Astrocyte of the spinal cord (primary cell): ENCODE measurements at regions not wholly inside any gene's neighbourhood (a gene's known extent, or its start where the extent isn't known, plus 50 kb on each side); places are given as distances from the start of the nearest gene placed in this dataset.

Source experiments
- DNase-seq: peaks from one replicate; pipeline ENCODE4 v3.0.0; 2011; ENCODE audit warnings: low read depth, low spot score
- H3K4me3 ChIP-seq: 2 replicates; pipeline ENCODE4 v1.5.1; 2011; ENCODE audit warnings: low read depth, mild to moderate bottlenecking, low read length, moderate library complexity
- in situ Hi-C: cut with HindIII; loops from 2 replicates; pipeline ENCODE4 v1.10.0; 2017; ENCODE audit warnings: low sequenced_read_pairs
- TF ChIP-seq, protein P1 (sequence below): IDR thresholded peaks from 2 replicates; pipeline ENCODE4 v1.5.1; 2012; ENCODE audit warnings: low read depth, mild to moderate bottlenecking, low read length, inconsistent platforms

DNA sequence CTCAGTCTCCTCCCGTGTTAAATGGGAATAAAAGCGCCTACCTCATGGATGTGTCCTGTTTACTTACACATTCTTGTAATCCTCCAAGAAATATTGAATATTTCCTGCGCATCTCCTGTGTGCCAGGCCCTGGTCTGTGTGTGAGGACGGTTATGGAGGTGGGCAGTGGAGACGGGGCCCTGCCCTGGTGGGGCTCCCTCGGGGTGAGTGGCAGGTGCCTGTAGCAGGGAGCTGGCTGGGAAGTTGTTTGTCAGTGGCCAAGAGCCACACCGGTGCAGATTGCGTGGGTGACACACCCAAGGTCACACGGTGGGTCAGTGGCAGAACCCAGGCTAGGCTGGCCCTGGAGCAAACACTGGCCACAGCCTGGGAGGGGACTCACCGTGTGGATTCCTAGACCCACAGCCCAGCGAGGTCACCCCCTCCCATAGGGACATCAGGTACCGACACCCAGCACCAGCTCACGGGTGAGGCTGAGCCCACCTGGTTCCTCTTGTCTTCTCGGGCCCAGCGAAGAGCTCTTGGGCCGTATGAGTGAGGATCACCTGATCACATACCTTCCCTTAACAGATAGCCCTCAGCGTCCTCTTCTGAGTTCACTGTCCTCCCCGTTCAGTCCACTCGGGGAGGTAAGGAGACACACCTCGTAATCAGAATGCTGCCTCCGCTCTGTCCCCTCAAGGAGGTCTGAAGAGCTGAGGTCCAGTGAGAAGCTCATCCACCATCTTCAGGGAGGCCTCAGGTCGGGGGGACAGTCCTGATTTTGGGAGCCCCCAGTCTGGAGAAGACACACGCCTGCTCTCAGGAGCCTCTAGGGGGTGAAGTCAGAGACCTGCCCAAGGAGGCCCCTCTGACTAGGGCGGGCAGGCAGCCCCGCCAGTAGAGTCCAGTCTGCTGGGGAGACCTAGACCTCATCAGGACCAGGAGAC lies 349.6 kb downstream of the MATN1 start:
- in situ Hi-C loops: no loop called here
- TF ChIP-seq, protein P1, sequence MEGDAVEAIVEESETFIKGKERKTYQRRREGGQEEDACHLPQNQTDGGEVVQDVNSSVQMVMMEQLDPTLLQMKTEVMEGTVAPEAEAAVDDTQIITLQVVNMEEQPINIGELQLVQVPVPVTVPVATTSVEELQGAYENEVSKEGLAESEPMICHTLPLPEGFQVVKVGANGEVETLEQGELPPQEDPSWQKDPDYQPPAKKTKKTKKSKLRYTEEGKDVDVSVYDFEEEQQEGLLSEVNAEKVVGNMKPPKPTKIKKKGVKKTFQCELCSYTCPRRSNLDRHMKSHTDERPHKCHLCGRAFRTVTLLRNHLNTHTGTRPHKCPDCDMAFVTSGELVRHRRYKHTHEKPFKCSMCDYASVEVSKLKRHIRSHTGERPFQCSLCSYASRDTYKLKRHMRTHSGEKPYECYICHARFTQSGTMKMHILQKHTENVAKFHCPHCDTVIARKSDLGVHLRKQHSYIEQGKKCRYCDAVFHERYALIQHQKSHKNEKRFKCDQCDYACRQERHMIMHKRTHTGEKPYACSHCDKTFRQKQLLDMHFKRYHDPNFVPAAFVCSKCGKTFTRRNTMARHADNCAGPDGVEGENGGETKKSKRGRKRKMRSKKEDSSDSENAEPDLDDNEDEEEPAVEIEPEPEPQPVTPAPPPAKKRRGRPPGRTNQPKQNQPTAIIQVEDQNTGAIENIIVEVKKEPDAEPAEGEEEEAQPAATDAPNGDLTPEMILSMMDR: no peak

DNA sequence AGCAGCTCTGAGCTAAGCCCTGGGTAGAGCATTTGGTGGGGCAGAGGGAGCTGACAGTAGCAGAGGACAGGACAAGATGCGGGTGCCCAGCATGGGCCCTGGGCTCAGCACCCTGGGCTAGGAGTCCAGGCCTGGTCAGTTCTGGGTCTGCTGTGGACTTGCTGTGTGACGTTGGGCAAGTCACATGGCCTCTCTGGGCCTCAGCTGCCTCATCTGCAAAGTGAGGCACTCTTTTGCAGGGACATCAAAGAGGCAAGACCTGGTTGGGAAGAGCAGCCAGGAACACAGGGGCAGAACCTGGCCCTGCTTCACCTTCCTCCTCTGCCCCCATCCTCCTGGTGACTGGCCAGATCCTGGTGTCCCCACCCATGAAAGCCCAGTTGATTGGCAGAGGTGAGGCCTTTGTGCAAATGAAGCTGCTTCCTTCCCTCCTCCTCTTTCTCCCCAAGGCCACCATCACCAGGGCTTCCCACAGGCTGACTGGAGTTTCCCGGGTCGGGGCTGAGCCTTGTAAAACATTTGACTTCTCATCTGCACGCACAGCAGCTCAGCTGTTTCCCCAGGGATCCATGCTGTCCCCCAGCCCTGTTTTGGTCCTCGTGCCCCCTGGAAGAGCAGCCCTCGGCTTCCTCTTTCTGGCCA lies 350.5 kb downstream of the MATN1 start:
- TF ChIP-seq, protein P1: no peak
- in situ Hi-C loops: no loop called here
- H3K4me3 ChIP-seq: no peak overlapping the region
- DNase-seq: no peak

More for the DNA sequence above, 349.6 kb downstream of the MATN1 start:
- H3K4me3 ChIP-seq: no peak overlapping the region
- DNase-seq: no peak

DNA sequence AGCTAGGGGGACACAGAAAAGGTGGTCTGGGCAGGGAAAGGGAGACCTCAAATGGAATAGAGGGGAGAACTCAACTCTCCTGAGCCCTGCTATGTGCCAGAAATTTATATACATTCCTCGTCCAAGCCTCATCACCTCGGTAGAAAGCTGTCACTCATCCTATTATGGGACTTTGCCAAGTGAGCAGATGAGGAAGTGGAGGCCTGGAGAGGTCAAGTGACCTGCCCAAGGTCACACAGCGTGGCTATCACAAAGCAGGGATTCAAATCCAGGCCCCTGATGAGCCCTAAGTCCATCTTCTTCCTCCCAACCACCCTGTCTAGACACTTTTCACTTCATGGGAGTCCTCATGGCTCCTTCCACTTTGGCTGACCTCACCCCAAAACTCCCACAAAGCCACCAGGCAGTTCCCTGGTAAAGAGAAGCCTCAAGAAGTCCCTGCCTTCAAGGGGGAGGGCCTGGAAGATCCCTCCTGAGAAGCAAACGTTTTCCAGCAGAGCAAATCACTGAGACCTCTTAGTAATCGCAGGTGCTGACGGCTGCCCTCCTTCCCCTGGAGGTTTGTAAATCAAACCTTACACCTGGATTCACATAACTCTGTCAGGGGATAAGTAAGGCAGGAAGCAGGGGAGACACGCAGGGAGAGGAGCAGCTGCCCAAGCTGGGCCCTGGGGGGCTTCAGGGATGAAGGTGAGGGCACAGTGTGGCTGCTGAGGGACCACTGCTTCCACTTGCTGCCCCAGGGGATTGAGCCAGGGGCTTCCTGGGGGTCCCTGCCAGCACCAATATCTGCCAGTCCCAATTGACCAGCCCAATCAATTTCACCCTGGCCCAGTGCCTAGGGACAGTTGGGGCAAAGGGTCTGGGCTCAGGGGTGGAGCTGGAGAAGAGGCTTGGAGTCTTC lies 351.2 kb downstream of the MATN1 start:
- in situ Hi-C loops: no loop called here
- no peak for DNase-seq
- TF ChIP-seq, protein P1: no peak
- H3K4me3 ChIP-seq: no peak overlapping the region

DNA sequence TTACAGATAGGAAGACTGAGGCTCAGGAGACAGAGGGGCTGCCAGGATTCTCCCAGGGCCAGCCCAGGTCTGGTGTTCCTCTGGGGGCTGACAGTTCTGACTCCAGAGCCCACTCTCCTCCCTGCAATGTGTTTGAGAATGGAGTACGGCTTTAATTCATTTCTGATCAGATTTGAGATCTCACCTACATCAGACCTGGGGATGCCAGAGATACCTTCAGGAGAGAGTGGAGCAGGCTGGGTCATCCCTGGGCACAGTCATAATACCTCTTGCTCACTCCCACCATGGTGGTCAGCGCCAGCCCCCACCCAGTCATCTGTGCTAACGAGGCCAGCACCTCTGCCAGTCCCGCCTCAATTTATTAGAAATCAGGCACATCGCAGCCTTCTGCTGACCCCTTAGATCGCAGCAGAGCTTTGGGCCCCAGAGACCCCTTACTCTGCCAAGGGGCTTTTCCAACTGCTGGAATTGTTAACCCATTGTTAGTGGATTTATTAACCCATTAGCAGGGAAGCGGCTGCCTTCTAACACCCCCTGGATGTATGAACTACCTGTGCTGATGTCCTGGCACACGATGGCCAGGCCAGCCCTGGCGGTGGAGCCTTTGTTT lies 352.1 kb downstream of the MATN1 start:
- DNase-seq: no peak
- TF ChIP-seq, protein P1: no peak
- H3K4me3 ChIP-seq: no peak overlapping the region
- in situ Hi-C loops: no loop called here

DNA sequence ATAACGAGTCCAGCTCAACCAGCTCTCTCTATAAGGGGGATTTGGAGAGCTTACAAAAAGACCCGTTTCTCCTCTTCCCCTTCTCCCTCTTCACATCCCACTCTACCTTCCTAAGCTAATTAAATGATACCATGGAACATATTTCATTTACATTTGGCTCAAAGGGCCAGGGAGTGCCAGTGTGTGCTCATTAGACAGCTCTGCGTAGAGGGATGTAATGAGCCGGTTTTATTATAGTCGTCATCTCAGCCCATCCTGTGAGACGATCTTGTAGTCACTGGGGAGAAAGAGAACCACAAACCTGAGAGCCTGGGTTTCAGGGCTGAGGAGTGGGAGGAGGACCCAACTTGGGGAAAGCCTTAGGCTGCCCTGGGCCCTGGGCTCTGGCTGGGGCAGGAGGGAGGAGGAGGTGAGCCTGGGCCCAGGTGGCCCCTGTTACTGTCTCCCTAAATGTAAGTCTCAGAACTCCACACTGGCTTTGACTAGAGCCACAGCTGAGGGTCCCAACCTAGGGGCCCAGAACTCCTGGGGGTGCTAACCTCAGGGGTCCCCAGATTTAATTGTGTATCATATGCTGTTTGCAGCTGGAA lies 354.6 kb downstream of the MATN1 start:
- no peak for DNase-seq
- in situ Hi-C loops: no loop called here
- TF ChIP-seq, protein P1: no peak
- no peak overlapping the region for H3K4me3 ChIP-seq
